NCI-H524 (cell line): ENCODE measurements at regions not wholly inside any gene's neighbourhood (a gene's known extent, or its start where the extent isn't known, plus 50 kb on each side); places are given as distances from the start of the nearest gene placed in this dataset.

Experiments used
- DNase-seq, 2 experiments: peaks; one replicate each; lab custom pipeline; 2025; lab: John Stamatoyannopoulos, UW

- no peak for DNase-seq
Measured at GRCh38 chr6:140980265-140980887, 1152.3 kb upstream of the GJE1 start.

- DNase-seq = no peak
Measured at GRCh38 chr6:140979642-140980091, 1153.1 kb upstream of the GJE1 start.

GRCh38 chr6:140977403-140977802 lies 1155.3 kb upstream of the GJE1 start:
- DNase-seq = no peak

GRCh38 chr6:140976806-140977205 lies 1155.9 kb upstream of the GJE1 start:
- DNase-seq = no peak

- no peak for DNase-seq
Measured at GRCh38 chr6:140970485-140970884, 1162.2 kb upstream of the GJE1 start.

- DNase-seq = no peak
Measured at GRCh38 chr6:140968062-140968461, 1164.7 kb upstream of the GJE1 start.

- no peak for DNase-seq
Measured at GRCh38 chr6:140966676-140967075, 1166.0 kb upstream of the GJE1 start.

- DNase-seq = no peak
Measured at GRCh38 chr6:140960566-140960965, 1172.2 kb upstream of the GJE1 start.

- peak; percentile 63 to 65 for DNase-seq
Measured at GRCh38 chr6:140957386-140957785, 1175.3 kb upstream of the GJE1 start.

GRCh38 chr6:140956571-140957369 lies 1176.0 kb upstream of the GJE1 start:
- peak; percentile 63 to 78 for DNase-seq

GRCh38 chr6:140940251-140940925 lies 1192.3 kb upstream of the GJE1 start:
- DNase-seq = no peak

- no peak for DNase-seq
Measured at GRCh38 chr6:140932909-140933308, 1199.8 kb upstream of the GJE1 start.

GRCh38 chr6:140931581-140931980 lies 1201.1 kb upstream of the GJE1 start:
- no peak for DNase-seq

- no peak for DNase-seq
Measured at GRCh38 chr6:140929121-140929520, 1203.6 kb upstream of the GJE1 start.

GRCh38 chr6:140923048-140923447 lies 1209.7 kb upstream of the GJE1 start:
- no peak for DNase-seq

GRCh38 chr6:140921366-140922226 lies 1211.1 kb upstream of the GJE1 start:
- DNase-seq = peak; percentile 51 to 67

- DNase-seq = no peak
Measured at GRCh38 chr6:140917911-140918310, 1214.8 kb upstream of the GJE1 start.

- DNase-seq = no peak
Measured at GRCh38 chr6:140915551-140915950, 1217.2 kb upstream of the GJE1 start.

GRCh38 chr6:140915103-140915502 lies 1217.6 kb upstream of the GJE1 start:
- DNase-seq = peak in 1 of 2 experiments; percentile 60

GRCh38 chr6:140912686-140913085 lies 1220.0 kb upstream of the GJE1 start:
- peak in 1 of 2 experiments; percentile 58 for DNase-seq

GRCh38 chr6:140909625-140910024 lies 1223.1 kb upstream of the GJE1 start:
- no peak for DNase-seq

GRCh38 chr6:140909156-140909555 lies 1223.6 kb upstream of the GJE1 start:
- no peak for DNase-seq
